ENCODE measurements at regions not wholly inside any gene's neighbourhood (a gene's known extent, or its start where the extent isn't known, plus 50 kb on each side); places are given as distances from the start of the nearest gene placed in this dataset.

GRCh38 chr3:178456621-178457285 lies 79.5 kb upstream of the KCNMB2 start:
- Histone ChIP-seq H3K9me3 (replicated peaks) (no peaks in the 10 kb centered on the region), H3K27me3 (ENCODE audit: low read depth) (no peaks in the 10 kb centered on the region), H3K27ac (replicated peaks) (peak overlapping the region; percentile 65), H3K36me3 (no peaks in the 10 kb centered on the region), H3K4me1 (peaks cover 32% of the 10 kb centered on the region), H3K4me3 (no peak overlapping the region)
- DNase-seq, result no peak
- intact Hi-C loops (cut with micrococcal nuclease), result no loop called here
- TF ChIP-seq, protein P1, sequence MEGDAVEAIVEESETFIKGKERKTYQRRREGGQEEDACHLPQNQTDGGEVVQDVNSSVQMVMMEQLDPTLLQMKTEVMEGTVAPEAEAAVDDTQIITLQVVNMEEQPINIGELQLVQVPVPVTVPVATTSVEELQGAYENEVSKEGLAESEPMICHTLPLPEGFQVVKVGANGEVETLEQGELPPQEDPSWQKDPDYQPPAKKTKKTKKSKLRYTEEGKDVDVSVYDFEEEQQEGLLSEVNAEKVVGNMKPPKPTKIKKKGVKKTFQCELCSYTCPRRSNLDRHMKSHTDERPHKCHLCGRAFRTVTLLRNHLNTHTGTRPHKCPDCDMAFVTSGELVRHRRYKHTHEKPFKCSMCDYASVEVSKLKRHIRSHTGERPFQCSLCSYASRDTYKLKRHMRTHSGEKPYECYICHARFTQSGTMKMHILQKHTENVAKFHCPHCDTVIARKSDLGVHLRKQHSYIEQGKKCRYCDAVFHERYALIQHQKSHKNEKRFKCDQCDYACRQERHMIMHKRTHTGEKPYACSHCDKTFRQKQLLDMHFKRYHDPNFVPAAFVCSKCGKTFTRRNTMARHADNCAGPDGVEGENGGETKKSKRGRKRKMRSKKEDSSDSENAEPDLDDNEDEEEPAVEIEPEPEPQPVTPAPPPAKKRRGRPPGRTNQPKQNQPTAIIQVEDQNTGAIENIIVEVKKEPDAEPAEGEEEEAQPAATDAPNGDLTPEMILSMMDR (IDR thresholded peaks at IDR 0.05; ENCODE audit: borderline replicate concordance), result no peak

DNA sequence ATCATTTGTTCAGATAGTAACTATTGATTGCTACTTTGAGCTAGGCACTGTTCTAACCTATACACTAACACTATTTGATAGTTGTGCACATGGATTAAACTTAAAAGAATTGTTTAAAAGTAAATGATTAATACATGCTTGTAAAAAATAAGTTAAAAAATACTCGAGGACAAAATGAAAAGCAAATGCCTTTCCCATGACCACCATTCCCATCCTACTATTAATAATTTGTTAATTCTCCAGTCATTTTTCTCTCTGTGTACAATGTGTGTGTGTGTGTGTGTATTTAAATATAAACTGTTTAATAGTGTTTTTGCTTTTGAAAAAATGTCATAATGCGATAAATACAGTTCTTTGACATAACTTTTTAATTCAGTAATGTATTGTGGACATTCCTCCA lies 78.7 kb upstream of the KCNMB2 start:
- Histone ChIP-seq H3K4me1 (peaks cover 32% of the 10 kb centered on the region), H3K9me3 (replicated peaks) (no peaks in the 10 kb centered on the region), H3K4me3 (no peak overlapping the region), H3K27me3 (ENCODE audit: low read depth) (no peaks in the 10 kb centered on the region), H3K36me3 (no peaks in the 10 kb centered on the region), H3K27ac (replicated peaks) (no peak overlapping the region)
- intact Hi-C loops (cut with micrococcal nuclease), result no loop called here
- TF ChIP-seq, protein P1 (IDR thresholded peaks at IDR 0.05; ENCODE audit: borderline replicate concordance), result no peak
- no peak for DNase-seq

GRCh38 chr3:178458313-178459037 lies 77.8 kb upstream of the KCNMB2 start:
- no peaks in the 10 kb centered on the region for H3K36me3 ChIP-seq
- H3K27ac ChIP-seq (replicated peaks), result no peak overlapping the region
- no peaks in the 10 kb centered on the region for H3K9me3 ChIP-seq (replicated peaks)
- H3K4me1 ChIP-seq, result peaks cover 32% of the 10 kb centered on the region
- intact Hi-C loops (cut with micrococcal nuclease), result no loop called here
- no peak for DNase-seq
- no peak overlapping the region for H3K4me3 ChIP-seq
- H3K27me3 ChIP-seq (ENCODE audit: low read depth), result no peaks in the 10 kb centered on the region
- TF ChIP-seq, protein P1 (IDR thresholded peaks at IDR 0.05; ENCODE audit: borderline replicate concordance), result no peak

DNA sequence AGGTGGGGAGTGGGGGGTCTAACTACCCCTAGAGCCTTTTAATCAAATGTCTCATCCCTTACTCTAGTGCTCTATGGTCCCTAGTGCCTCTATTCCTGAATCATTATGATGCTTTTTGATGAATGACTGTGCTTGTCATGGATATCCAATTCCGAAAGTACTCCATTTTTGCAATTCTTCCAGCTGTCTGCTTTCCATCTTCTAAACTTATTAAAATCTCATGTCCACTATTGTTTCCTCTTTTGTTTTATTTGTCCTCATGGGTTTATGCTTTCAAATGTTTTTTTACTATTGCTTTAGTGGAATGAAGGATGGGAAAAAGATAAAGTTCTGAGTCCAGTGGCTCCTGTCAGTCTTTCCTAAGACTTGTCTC lies 77.2 kb upstream of the KCNMB2 start:
- no peak for DNase-seq
- H3K27ac ChIP-seq (replicated peaks), result no peak overlapping the region
- H3K36me3 ChIP-seq, result no peaks in the 10 kb centered on the region
- H3K4me1 ChIP-seq, result peaks cover 32% of the 10 kb centered on the region
- intact Hi-C loops (cut with micrococcal nuclease), result no loop called here
- TF ChIP-seq, protein P1 (IDR thresholded peaks at IDR 0.05; ENCODE audit: borderline replicate concordance), result no peak
- no peaks in the 10 kb centered on the region for H3K9me3 ChIP-seq (replicated peaks)
- H3K27me3 ChIP-seq (ENCODE audit: low read depth), result no peaks in the 10 kb centered on the region
- no peak overlapping the region for H3K4me3 ChIP-seq

DNA sequence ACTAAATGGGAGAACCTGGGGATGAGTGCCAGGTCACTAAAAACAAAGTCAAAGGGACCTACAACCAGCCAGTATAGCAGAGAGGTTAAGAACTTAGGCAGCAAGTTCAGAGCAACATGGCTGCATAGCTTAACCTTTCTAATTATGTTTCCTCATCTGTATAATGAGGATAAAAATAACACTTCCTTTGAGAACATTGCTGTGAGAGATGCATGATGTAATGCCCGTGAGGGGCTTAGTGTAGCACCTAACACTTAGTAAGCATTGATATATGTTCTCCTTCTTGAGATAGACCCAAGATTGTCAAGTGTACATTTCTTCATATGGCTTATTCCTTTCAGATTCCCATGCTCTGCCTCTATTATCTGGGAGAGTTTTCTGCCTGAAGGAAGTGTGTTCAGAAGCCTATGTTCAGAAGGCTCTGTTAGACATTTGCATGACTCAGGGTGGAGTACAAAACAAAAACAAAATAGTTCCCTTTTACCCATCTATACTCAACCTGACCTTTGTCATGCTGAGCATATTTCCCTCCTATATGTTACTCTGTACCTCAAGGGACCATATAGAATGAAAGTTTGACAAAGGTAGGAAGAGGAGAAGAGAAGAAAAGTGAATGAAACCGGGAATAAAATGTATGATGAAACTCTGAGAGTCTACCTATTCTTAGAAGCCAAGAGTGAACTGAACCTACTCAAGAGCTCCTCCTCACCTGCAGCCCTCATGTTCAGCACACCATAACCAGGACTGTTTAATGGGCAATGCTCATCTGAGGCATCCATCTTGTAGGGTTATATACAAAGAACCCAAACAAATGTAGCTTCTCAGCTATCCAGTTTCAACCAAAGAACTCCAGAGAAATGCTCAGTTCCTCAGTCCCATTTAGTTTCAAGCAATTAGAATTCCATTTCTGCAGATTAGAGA lies 70.7 kb upstream of the KCNMB2 start:
- Histone ChIP-seq H3K27ac (replicated peaks) (no peak overlapping the region), H3K4me1 (no peaks in the 10 kb centered on the region), H3K9me3 (replicated peaks) (no peaks in the 10 kb centered on the region), H3K36me3 (no peaks in the 10 kb centered on the region), H3K4me3 (no peak overlapping the region), H3K27me3 (ENCODE audit: low read depth) (no peaks in the 10 kb centered on the region)
- no peak for DNase-seq
- intact Hi-C loops (cut with micrococcal nuclease), result no loop called here
- TF ChIP-seq, protein P1 (IDR thresholded peaks at IDR 0.05; ENCODE audit: borderline replicate concordance), result no peak

Data from left ventricle myocardium inferior (tissue), 1 donor.